GM19468 (cell line): ENCODE measurements at regions not wholly inside any gene's neighbourhood (a gene's known extent, or its start where the extent isn't known, plus 50 kb on each side); places are given as distances from the start of the nearest gene placed in this dataset.

Experiments used
- ATAC-seq: cut with Tn5 transposase; IDR thresholded peaks from one replicate; pipeline ENCODE4 v1.9.1; 2021; ENCODE audit warnings: mild to moderate bottlenecking, moderate library complexity, moderate number of reproducible peaks; ENCODE audit not compliant: unreplicated experiment; ENCODE audit errors: extremely low read depth

DNA sequence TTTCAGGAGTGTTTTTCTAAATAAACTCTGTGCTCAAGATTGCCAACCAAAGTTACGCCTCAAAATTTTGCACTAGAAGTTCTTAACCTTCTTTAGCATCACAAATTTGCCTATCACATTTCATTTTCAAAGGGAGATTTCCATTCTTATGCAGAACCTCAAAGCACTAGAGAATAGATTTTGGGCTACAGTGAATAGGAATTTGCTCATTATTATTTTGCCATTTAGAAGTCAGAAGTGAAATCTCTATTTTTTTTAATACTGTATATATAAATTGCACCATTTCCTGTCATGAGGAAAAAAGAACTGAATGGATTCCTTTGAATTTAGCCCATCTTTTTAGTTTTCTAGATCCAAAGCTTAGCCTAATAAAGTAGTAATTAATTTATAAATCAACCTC, 796.4 kb downstream of the ADGRL2 start:
- no peak for ATAC-seq

GRCh38 chr1:82593561-82593960, 792.8 kb downstream of the ADGRL2 start:
- no peak for ATAC-seq

GRCh38 chr1:82589588-82589987, 788.9 kb downstream of the ADGRL2 start:
- ATAC-seq, result no peak

- no peak for ATAC-seq
These were observed 786.6 kb downstream of the ADGRL2 start for GRCh38 chr1:82587371-82587770.

DNA sequence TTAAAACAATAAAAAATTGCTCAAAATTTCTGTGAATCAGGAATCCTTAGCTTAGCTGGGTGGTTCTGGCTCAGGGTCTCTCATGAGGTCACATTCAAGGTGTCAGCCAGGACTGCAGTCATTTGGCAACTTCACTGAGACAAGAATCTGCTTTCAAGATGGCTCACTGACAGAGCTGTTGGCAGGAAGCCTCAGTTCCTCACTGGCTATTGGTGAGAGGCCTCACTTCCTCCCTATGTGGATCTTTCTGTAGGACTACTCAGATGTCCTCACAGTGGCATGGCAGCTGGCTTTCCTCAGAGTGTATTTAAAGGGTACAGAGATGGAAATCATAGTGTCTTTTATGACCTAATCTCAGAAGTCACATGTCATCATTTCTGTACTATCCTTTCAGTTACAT, 785.7 kb downstream of the ADGRL2 start:
- no peak for ATAC-seq

DNA sequence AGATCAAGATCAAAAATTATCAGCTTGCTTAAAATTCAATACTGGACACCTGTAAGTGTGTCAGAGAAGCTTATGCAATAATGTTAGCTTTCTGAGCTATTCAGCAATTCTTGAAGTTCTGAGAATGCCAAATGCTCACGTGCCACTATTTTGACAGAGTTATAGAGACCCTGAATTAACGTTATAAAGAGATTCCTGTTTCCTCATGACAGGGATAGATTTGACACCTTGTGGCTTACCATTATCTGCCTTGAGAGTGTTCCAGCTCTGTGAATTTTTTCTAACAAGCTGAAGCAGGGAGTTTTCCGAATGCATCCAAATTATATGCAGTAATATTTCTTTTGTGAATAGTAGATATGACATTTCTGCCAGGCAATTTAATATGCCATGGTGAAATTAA, 781.6 kb downstream of the ADGRL2 start:
- ATAC-seq, result no peak

GRCh38 chr1:82578086-82578726, 777.5 kb downstream of the ADGRL2 start:
- no peak for ATAC-seq

DNA sequence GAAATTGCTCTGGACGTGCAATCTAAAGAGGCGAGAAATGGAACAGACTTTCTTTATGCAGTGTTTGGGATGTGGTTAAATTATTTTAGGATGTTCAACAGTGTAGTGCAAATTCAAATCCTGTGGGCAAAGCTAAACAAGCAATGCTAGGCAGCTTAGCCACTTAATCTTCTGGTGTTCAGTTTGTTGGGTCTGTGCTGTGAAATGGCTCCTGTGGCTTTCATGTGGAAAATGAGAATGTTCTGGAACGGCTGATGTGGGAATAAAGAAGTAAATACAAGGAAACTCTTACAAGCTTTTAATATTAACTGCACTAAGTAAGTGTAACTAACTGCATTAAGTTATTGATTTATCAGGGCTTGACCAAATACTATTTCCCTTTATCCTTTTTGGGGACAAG, 766.6 kb downstream of the ADGRL2 start:
- no peak for ATAC-seq

GRCh38 chr1:82565546-82565945, 764.8 kb downstream of the ADGRL2 start:
- no peak for ATAC-seq

- no peak for ATAC-seq
These were observed 764.4 kb downstream of the ADGRL2 start for GRCh38 chr1:82565146-82565545.

DNA sequence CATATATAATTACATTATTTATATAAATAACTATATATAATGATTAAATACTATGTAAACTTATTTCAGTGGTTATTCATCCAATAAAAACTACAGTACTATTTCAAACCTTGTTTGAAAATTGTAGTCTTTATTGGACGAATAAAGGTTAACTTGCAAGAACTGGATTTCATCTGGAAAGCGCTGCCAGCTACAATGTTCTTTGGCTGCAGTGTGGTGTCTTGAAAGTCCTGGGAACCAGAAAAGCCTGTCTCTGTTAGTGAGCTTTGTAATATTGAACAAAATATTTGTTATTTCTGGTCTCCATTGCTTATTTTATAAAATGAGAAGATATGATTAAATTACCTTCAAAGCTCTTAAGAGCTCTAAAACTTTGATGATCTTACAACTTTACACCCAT, 763.6 kb downstream of the ADGRL2 start:
- ATAC-seq, result no peak

DNA sequence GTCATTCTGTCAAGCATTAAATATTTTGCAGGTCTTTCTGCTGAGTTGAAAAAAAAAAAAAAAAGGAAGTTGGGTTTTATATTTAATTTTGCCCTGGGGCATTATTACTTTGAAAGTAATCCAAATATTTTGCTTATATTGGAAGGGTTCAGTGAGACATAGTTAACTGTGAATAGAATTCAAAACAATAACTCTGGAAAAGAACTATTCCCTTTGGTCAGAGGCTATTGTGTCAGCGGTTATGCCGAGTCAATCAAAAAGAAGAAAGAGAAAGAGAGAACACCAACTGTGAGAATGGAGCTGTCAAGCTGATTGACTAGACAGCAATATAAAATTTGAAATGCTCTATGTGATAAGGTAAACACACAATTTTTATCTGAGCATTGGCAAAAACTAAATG, 761.7 kb downstream of the ADGRL2 start:
- ATAC-seq, result no peak

DNA sequence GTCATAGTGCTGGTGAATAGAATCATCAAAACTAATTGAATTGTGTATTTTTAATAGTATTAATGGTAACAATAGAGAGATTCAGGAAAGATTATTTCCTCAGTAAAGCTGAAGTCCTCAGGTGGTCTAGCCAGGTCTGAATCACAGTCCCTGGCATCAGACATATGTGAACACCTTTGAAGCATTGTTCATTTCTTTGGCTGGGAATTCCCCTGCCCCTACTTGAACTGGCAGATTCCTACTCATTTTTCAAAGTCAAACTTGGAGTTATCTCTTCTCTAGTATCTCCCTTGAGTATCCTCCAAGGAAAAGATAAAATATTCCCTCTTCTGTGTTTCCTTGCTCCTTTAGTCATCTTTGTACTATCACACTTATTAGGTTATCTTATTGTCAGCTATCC, 759.8 kb downstream of the ADGRL2 start:
- ATAC-seq, result no peak

GRCh38 chr1:82555501-82555900, 754.8 kb downstream of the ADGRL2 start:
- ATAC-seq, result no peak

DNA sequence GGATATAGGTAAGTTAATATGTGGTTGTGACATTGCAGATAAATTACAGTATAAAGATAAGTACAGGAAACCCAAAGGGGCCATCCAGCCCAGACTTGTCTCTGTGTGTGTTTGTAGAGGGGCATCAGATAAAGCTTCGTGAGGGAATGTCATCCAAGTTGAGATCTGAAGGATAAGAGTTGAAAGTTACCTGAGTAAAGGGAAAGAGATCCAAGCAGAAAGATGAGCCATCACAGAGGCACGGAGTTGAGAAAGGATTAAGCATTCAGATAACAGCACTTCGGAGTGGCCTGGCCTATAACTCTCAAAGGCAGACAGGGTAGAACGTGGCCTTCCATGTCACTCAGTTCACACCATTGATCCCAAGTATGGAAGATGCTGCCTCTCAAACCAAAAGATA, 749.1 kb downstream of the ADGRL2 start:
- ATAC-seq, result no peak

- no peak for ATAC-seq
These were observed 742.0 kb downstream of the ADGRL2 start for GRCh38 chr1:82542766-82543165.

- ATAC-seq, result no peak
These were observed 741.4 kb downstream of the ADGRL2 start for GRCh38 chr1:82542141-82542540.

DNA sequence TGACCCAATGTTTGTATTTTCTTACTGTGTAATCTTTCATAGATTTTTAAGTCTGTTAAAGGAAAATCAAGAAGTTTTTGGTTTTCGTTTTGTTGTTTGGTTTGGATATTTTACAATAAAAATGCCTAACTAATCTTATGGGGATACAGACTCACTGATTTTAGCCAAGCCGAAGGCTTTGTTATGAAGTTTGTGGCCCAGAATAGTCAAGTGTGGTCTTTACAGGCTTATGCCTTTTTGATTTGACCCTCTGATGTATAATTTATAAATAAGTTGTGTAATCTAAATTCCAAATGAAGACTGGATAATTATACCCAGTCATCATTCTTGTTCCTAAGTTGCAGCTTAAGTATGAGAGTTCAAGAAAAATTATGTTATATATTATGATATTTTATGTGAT, 739.3 kb downstream of the ADGRL2 start:
- no peak for ATAC-seq

- no peak for ATAC-seq
These were observed 738.1 kb downstream of the ADGRL2 start for GRCh38 chr1:82538876-82539275.

DNA sequence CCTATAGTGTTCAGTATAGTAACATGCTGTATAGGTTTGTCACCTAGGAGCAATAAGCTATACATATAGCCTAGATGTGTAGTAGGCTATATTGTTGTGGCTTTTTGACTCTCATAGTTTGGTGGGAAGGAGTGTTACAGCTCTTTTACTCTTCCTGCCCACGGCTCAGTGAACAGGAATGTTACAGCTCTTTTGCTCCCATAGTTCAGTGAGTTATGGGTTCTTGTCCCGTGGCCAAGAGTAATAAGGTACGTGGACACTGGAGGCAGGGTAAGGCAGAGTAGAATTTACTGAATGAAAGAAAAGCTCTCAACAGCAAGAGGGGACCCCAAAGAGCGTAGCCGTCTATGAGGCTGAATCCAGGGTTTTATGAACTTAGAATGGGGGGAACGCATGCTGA, 734.3 kb downstream of the ADGRL2 start:
- ATAC-seq, result no peak

DNA sequence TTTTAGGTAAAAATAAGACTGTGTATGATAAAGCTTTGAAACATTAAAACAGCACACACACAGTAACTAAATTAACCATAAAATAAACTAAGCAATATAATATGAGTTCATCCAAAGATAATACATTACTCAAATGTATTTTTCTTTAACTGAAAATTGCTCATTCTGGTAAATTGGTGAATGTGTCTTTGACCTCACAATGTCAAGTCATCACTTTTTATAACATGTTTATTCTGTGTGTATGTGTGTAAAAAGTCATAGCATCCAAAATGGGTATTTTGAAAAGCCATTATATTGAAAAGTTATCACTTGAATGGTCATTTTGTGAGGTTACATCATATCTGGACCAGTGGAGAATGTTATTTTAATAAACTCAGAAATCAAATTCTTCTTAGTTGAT, 724.6 kb downstream of the ADGRL2 start:
- no peak for ATAC-seq

GRCh38 chr1:82520611-82521010, 719.9 kb downstream of the ADGRL2 start:
- ATAC-seq, result no peak

DNA sequence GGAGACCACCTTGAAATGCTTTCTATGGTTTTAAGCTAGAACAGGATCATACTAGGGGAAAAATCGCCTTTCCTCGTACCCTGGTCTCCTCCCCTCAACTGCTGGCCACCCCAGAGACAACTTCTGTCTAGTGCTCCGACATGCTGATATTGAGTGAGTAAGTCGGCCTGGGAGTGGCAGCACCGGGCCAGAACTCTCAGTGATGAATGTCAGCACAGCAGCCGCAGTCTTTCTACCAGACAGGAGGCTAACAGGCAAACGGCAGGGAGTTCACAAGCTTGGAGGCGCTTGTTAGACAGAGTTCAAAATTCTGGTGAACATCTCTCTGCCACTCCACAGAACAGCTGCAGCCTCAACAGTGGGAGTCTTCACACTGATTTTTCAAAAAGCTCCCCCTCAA, 716.9 kb downstream of the ADGRL2 start:
- ATAC-seq, result no peak
